ENCODE measurements at regions not wholly inside any gene's neighbourhood (a gene's known extent, or its start where the extent isn't known, plus 50 kb on each side); places are given as distances from the start of the nearest gene placed in this dataset.

GRCh38 chr16:5537347-5537746 lies 439.8 kb upstream of the EEF2KMT start:
- Mint-ChIP-seq H3K4me3 (no peak overlapping the region), H3K36me3 (no peaks in the 10 kb centered on the region), H3K4me1 (ENCODE audit: unreplicated experiment) (peaks cover 4% of the 10 kb centered on the region), H3K9me3 (peaks cover 4% of the 10 kb centered on the region), H3K27ac (no peak overlapping the region), H3K27me3 (peaks cover 25% of the 10 kb centered on the region)
- no peak for DNase-seq (ENCODE audit: extremely low spot score, unreplicated experiment)
- TF ChIP-seq CTCF (conservative IDR thresholded peaks at IDR 0.05), result no peak

GRCh38 chr16:5533321-5533888 lies 435.8 kb upstream of the EEF2KMT start:
- no peak overlapping the region for H3K27ac Mint-ChIP-seq
- H3K27me3 Mint-ChIP-seq, result peaks cover 21% of the 10 kb centered on the region
- H3K4me1 Mint-ChIP-seq (ENCODE audit: unreplicated experiment), result peaks cover 4% of the 10 kb centered on the region
- H3K36me3 Mint-ChIP-seq, result no peaks in the 10 kb centered on the region
- peaks cover 4% of the 10 kb centered on the region for H3K9me3 Mint-ChIP-seq
- H3K4me3 Mint-ChIP-seq, result no peak overlapping the region
- DNase-seq (ENCODE audit: extremely low spot score, unreplicated experiment), result no peak
- TF ChIP-seq CTCF (conservative IDR thresholded peaks at IDR 0.05), result no peak

- no peak overlapping the region for H3K27ac Mint-ChIP-seq
- peaks cover 25% of the 10 kb centered on the region for H3K27me3 Mint-ChIP-seq
- no peaks in the 10 kb centered on the region for H3K4me1 Mint-ChIP-seq (ENCODE audit: unreplicated experiment)
- DNase-seq (ENCODE audit: extremely low spot score, unreplicated experiment), result no peak
- no peaks in the 10 kb centered on the region for H3K36me3 Mint-ChIP-seq
- no peaks in the 10 kb centered on the region for H3K9me3 Mint-ChIP-seq
- TF ChIP-seq CTCF (conservative IDR thresholded peaks at IDR 0.05), result no peak
- no peak overlapping the region for H3K4me3 Mint-ChIP-seq
Observed at GRCh38 chr16:5527817-5528216, 430.2 kb upstream of the EEF2KMT start.

GRCh38 chr16:5526826-5527225 lies 429.2 kb upstream of the EEF2KMT start:
- peaks cover 35% of the 10 kb centered on the region for H3K27me3 Mint-ChIP-seq
- no peaks in the 10 kb centered on the region for H3K4me1 Mint-ChIP-seq (ENCODE audit: unreplicated experiment)
- H3K9me3 Mint-ChIP-seq, result no peaks in the 10 kb centered on the region
- no peak for DNase-seq (ENCODE audit: extremely low spot score, unreplicated experiment)
- no peak for TF ChIP-seq CTCF (conservative IDR thresholded peaks at IDR 0.05)
- H3K4me3 Mint-ChIP-seq, result no peak overlapping the region
- no peak overlapping the region for H3K27ac Mint-ChIP-seq
- no peaks in the 10 kb centered on the region for H3K36me3 Mint-ChIP-seq

GRCh38 chr16:5523829-5524228 lies 426.2 kb upstream of the EEF2KMT start:
- H3K4me1 Mint-ChIP-seq (ENCODE audit: unreplicated experiment), result no peaks in the 10 kb centered on the region
- H3K27ac Mint-ChIP-seq, result no peak overlapping the region
- TF ChIP-seq CTCF (conservative IDR thresholded peaks at IDR 0.05), result no peak
- no peaks in the 10 kb centered on the region for H3K9me3 Mint-ChIP-seq
- H3K27me3 Mint-ChIP-seq, result peaks cover 46% of the 10 kb centered on the region
- H3K36me3 Mint-ChIP-seq, result no peaks in the 10 kb centered on the region
- DNase-seq (ENCODE audit: extremely low spot score, unreplicated experiment), result no peak
- no peak overlapping the region for H3K4me3 Mint-ChIP-seq

GRCh38 chr16:5516115-5516514 lies 418.5 kb upstream of the EEF2KMT start:
- Mint-ChIP-seq H3K4me1 (ENCODE audit: unreplicated experiment) (no peaks in the 10 kb centered on the region), H3K27me3 (peaks cover 29% of the 10 kb centered on the region), H3K9me3 (peaks cover 5% of the 10 kb centered on the region), H3K27ac (no peak overlapping the region), H3K4me3 (no peak overlapping the region), H3K36me3 (peaks cover 4% of the 10 kb centered on the region)
- no peak for DNase-seq (ENCODE audit: extremely low spot score, unreplicated experiment)
- no peak for TF ChIP-seq CTCF (conservative IDR thresholded peaks at IDR 0.05)
